ENCODE measurements at regions not wholly inside any gene's neighbourhood (a gene's known extent, or its start where the extent isn't known, plus 50 kb on each side); places are given as distances from the start of the nearest gene placed in this dataset.

DNA sequence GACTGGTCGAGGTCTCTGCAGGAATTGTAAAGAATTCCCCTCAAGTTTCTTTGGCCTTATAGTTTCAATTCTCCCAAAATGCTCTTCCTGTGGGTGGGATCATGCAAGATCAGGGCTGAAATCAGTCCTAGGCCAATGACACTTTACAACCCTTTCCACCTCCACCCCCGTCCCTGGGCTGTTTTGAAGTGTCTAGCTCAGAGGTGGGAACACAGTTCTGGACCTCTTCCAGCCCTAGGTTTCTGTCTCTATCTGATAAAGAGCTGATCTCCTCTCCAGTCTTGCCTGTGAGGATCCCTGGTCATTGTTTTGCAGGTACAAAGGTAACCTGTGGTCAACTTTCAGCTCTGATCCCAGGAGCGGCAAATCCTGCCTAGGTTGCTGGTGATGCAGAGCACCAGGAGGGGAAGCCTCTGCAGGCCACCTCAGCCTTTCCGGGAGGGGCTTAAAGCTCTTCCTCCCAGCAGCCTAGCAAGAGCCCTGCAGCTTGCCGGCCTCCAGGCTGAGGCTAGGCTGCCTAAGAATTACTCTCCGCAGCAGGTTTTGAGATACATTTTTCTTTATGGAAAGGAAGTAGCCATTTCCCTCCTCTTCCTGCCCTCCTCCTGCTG lies 69.8 kb upstream of the WIPF1 start:
- DNase-seq, result no peak

- DNase-seq, result no peak
Observed at GRCh38 chr2:174666845-174667244, 69.2 kb upstream of the WIPF1 start.

- DNase-seq, result no peak
Observed at GRCh38 chr2:174666312-174666711, 68.7 kb upstream of the WIPF1 start.

DNA sequence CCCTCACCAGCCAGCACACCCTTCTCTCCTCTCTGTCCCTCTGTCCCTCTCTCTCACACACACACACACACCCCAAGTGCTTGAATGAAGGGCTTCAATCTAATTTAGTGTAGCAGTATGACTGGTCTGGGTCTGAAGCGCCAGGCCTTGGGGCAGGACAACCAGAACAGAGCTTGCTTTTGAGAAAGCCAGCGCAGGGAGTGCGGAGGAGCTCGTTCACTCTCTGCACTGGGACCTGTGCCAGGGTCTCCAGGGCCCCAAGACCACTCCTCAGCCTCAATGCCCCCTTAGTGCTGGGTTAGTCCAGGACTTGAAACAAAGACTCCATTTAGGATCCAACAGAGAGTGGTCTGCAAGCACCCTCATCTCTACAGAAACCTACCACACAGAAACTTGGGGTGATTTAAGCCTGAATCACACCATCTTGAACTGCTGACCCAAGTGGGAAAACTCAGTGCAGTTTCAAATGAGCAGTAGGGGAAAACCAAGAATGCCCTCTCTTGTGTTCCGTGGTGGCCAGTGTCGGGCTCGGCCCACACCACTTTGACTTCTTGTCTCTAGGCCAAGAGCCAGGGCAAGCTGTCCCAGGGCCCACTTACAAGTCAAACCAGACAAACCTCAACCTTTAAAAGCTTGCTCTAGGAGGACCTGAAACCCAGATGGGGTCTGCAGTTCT lies 66.6 kb upstream of the WIPF1 start:
- DNase-seq, result no peak

DNA sequence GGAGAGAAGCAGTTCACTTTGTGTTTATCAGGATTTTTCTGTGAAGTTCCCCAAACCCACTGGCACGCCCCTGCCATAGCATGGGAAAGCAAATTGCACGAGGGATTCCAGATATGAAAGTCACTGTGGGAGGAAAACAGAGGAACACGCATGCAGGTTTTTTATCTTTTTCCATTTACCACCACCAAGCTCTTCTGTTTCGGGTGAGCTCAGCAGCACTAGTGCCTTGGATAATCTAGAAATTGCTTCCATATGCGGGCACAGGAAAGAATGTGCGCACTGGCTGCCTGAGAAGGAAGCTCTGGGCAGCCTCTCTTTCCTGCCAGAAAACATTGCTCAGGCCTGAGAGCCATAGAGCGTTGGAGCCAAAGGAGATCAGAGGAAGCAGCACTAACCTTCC lies 65.9 kb upstream of the WIPF1 start:
- peak; percentile 92 for DNase-seq

DNA sequence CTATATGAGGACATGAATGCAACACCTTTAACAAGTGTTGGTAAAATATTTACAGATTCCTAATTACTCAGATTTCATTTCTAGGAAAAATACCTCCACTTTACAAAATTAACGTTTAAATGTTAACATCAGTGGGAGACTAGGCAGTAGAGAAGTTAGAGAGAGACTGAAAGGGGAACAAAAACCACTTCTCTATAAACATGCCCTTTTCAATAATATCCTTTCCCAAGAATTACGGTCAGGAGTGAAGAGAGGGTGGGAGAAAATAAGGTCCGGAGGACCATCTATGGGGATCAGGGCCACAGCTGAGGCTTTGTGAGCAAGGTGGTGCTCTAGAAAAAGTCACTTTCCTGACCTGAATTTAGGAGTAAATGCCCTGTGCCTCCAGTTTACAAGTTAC lies 65.3 kb upstream of the WIPF1 start:
- no peak for DNase-seq

- peak; percentile 94 for DNase-seq
Observed at GRCh38 chr2:174662459-174662858, 64.9 kb upstream of the WIPF1 start.

- no peak for DNase-seq
Observed at GRCh38 chr2:174660984-174661675, 63.5 kb upstream of the WIPF1 start.

DNA sequence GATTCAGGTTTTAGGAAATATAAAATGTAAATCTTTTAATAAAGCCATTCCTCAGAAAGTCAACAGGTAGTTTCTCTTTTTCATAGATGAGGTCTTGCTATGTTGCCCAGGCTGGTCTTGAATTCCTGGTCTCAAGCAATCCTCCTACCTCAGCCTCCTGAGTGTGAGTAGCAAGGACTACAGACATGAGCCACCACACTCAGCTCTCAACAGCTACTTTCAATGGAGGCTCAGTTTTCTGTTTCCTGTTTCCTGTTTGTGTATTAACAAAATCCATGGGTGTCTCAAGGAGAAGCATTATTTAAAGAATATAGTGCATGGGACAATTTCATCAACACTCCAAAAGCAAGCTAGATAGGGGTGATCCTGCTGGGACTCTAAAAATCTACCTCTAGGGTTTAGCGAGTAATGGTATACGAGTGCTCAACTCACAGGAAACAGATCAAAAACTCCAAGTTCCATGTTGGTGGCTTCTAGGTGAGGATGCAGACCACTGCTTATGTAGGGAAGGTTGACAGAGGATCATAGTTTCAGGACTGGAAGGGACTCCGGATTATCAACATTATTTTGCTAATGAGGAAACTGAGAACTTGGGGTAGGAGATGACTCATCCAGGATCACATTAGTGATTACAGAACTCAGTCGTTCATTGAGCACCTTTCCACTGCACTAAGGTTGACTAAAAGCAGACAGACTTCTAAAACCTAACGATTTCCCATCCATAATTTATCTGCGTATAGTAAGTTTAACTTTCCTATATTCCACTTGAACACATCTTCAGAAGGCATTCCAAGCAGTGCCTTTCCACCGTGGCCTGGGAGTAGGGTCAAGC lies 61.7 kb upstream of the WIPF1 start:
- DNase-seq, result no peak

DNA sequence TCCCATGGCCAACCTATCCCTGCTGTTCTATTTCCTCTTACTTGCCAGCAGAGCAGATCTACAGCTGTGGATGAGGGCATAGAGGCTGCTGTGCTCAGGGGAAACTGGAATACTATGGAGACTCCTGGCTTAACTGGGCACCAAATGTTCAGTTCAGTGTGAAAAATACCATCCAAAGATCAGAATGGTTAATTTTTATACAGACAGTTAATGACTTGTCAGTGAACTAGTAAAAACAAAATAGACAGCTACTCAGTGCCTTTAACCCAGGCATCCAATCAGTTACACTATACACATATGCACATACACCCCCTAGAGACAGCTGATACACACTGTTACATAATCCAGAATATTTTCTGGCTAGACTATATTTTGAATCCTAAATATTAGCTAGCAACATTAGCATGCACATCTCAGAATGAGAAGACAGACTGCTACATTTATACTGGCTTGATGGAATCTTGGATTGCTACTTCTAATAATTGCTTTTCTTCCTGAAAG lies 59.1 kb upstream of the WIPF1 start:
- no peak for DNase-seq

GRCh38 chr2:174656035-174656434 lies 58.4 kb upstream of the WIPF1 start:
- no peak for DNase-seq

- peak; percentile 37 for DNase-seq
Observed at GRCh38 chr2:174654419-174654941, 56.9 kb upstream of the WIPF1 start.

DNA sequence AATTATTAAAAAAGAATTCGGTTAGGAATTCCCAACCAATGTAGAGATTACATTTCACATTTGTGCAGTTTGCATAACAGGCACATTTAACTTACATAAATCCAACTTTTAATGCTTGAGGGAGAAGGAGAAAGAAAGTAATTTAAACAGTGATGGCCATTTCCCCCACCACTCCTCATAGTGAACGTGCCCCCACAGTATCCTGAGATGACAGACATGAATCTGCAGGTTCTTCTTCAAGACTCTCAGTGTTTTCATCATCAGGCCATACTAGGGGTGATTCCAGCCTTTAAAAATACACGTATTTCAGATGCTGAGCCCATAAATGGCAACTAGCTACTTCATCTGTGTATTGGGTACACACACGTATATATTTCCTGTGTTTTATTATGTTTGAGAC lies 51.3 kb upstream of the WIPF1 start:
- DNase-seq, result no peak
